Stomach (tissue), 4 donors: ENCODE measurements at regions not wholly inside any gene's neighbourhood (a gene's known extent, or its start where the extent isn't known, plus 50 kb on each side); places are given as distances from the start of the nearest gene placed in this dataset.

Source experiments
- POLR2A ChIP-seq, 4 donors: fragments of 450-650 bp; IDR thresholded peaks; one replicate each; pipeline ENCODE4 v1.6.1; 2016; ENCODE audit warnings: antibody characterized with exemption in 4 of 4, control low read depth in 2 of 4, mild to moderate bottlenecking in 1 of 4, moderate library complexity in 1 of 4
- TF ChIP-seq, protein P1 (sequence below), 7 experiments: fragments of 450-650 bp in 4 of 7; fragments of 200-600 bp in 3 of 7; sonication (generic) in 3 of 7; IDR thresholded peaks; one replicate each; pipeline ENCODE4 v1.5.1; 2016 to 2019; ENCODE audit warnings: antibody characterized with exemption in 7 of 7, control low read depth in 2 of 7, mild to moderate bottlenecking in 1 of 7

- TF ChIP-seq, protein P1, sequence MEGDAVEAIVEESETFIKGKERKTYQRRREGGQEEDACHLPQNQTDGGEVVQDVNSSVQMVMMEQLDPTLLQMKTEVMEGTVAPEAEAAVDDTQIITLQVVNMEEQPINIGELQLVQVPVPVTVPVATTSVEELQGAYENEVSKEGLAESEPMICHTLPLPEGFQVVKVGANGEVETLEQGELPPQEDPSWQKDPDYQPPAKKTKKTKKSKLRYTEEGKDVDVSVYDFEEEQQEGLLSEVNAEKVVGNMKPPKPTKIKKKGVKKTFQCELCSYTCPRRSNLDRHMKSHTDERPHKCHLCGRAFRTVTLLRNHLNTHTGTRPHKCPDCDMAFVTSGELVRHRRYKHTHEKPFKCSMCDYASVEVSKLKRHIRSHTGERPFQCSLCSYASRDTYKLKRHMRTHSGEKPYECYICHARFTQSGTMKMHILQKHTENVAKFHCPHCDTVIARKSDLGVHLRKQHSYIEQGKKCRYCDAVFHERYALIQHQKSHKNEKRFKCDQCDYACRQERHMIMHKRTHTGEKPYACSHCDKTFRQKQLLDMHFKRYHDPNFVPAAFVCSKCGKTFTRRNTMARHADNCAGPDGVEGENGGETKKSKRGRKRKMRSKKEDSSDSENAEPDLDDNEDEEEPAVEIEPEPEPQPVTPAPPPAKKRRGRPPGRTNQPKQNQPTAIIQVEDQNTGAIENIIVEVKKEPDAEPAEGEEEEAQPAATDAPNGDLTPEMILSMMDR (IDR thresholded peaks at IDR 0.05), result no peak
- TF ChIP-seq POLR2A (IDR thresholded peaks at IDR 0.05), result no peak
These were observed 160.7 kb upstream of the SV2C start for GRCh38 chr5:75922480-75922879.
